Left kidney (tissue), 1 donor: ENCODE measurements at regions not wholly inside any gene's neighbourhood (a gene's known extent, or its start where the extent isn't known, plus 50 kb on each side); places are given as distances from the start of the nearest gene placed in this dataset.

Experiments
- DNase-seq: peaks from one replicate; pipeline ENCODE4 v3.0.0-alpha.2; 2013

DNA sequence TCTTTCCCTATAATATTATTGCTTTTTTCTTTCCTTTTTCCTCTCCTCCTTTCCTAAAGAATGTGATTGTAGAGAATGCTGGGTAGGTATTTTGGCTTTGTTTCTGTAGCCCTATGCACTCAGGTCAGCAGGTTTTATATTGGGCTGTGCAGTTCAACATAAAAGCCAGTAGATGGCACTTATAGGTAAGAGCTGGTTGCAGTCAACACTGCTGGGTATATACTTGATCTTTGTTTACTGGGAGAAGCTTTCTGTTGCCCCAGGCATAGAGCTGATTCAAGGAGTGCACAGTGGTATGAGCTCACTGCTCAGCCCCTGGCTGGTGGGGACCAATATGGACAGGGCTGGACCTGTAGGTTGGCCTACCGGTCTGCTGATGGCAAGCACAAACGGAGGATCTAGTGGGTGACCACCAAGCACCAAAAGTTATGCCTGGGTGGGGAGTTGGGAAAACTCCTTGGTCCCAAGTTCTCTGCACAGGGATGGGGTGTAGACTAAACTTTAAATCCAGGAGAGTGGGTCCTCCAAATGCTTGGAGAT is 378.9 kb downstream of the PMP22 start:
- DNase-seq, result no peak

DNA sequence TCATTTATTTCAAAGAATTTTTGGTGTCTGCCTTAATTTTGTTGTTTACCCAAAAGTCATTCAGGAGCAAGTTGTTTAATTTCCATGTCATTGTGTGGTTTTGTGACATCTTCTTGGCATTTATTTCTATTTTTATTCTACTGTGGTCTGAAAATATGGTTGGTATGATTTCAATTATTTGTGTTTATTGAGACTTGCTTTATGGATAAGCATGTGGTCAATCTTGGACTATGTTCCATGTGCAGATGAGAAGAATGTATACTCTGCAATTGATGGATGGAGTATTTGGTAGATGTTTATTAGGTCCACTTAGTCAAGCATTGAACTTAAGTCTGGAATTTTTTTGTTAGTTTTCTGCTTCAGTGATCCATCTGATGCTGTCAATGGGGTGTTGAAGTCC is 383.0 kb downstream of the PMP22 start:
- no peak for DNase-seq

DNA sequence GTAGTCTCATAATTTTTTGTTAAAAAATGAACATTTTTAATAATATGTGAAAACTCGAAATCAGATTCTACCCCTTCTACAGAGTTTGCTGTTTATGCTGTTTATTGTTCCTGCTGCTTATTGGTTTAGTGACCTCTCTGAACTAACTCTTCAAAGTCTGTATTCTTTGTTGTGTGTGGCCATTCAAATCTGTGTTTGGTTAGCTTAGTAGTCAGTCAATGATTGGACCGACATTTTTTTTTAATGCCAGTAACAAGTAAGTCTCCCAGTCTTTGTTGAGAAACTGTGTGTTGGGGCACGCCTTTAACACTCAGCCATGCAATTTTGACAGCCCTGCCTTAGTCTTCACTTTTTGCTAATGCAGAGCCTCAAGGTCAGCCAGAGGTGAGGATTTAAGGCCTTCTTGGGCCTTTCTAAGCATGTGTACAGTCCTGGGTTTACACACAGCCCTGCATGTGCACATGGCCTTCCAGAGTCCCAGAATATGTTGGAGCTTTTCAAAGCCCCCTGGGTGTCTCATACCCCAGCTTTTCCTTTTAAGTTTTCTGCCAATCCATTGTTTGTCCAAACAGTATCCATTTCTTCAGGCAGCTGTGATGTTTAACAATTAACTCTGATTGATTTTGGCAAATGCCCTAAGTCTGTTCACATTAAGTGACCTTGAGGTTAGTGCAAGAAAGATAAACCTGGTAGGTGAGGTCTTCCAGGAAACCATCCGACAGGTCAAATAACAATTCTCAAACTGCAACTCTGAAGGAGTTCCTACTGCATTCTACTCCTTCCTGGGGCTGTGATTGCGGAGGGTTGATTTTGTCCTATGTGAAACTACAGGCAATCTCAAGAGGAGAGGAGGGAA is 389.3 kb downstream of the PMP22 start:
- DNase-seq, result no peak

DNA sequence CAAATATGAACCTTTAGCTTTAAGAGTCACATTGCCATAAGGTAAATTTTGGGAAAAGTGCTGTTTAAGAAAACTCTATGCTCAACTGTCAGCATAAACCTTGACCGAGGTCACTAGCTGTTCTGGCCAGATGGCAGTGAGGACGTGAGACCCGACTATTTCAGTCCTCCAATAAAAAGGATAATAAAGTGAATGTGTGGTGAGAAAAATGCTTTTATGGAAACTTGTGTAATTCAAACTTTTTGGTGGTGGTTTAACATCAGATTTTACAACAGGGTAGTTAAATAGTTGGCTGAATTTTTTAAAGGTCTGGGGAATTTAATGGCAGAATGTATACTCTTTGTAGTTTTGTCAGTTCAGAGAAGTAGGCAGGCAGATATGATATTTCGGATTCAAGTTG is 391.1 kb downstream of the PMP22 start:
- DNase-seq, result no peak

DNA sequence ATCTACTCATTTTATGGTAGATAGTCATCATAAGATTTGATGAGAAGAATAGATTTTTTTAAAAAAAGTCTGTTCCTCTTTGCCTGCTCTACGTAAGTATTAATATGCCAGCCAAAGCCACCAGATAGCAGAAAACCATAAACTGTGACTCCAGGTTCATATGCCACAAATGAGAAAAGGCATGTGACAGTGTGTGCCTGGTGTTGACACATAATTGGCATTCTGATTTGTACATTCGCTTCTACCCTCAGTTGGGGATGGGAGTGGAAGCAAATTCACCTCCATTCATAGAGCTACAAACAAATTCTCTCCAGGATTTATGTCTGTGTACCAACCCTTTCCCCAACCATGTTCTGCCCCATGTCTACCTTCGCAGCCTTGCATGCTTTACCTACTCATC is 391.6 kb downstream of the PMP22 start:
- no peak for DNase-seq

DNA sequence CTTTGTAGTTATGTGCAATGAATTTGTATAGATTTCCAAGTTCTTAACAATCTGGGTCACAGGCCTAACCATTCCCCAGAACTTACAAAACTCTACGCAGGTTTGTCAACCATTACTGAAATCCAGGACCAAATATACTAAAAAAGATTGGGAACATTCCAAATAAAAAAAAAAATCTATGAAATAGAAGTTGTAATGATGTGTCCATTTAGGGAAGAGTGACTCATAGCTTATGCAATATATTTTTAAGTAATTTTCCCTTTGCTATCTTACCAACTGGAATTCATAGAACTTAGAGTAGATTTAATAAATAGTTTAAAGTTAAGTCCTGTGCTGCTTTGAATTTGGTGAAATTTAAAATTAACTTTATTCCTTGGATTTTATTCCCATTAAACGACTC is 393.2 kb downstream of the PMP22 start:
- no peak for DNase-seq

DNA sequence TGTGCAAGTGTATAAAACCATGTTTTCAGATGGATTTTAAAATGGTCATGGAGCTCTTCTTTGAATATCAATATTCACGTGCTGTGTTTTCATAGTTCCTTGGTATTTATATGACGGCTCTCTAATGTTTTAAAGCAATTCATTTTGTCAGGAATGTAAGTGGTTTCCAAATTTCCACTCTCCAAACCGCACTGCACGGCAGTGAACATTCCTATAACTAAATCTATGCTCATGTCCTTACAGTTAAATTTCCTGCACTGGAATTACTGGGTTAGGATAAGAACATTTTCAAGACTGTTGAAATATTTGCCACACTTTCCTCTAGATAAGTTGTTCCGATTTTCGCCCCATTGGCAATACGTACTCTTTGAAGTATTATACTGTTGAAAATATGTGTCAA is 398.9 kb downstream of the PMP22 start:
- DNase-seq, result no peak

DNA sequence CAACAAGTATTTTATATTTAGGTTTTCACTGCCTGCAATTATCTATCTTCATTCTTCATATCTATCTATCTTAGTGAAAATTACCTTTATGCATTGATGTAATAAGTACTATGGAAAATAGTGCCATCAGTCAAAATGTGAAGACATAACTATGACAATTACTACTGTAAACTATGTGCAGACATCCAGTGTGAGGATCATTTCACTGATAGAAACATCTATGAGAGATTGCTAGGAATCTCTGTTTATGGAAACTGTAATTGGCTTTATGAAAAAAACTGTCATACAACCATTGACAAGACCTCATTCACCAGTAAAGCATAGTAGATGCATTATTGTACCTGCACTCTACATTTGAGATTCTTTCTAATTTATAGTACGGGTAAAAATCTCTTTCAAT is 401.0 kb downstream of the PMP22 start:
- no peak for DNase-seq

DNA sequence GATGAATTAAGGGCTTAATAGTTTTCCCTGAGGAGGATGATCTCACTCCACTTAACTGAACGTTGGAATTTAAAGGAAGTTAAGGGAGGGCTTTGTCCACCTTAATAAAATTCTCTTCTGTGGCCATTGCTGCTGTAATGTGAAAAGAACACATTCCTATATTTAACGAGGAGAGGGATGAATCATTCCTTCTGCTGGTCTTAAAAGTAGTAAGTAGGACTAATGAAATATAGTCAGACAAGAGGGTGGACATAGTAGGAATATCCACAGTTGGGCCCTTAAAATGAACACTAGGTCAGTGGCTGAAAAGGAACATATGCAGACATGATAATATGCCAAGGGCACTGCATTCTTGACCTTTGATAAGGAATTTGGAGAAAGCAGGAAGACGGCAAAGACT is 405.6 kb downstream of the PMP22 start:
- DNase-seq, result no peak

DNA sequence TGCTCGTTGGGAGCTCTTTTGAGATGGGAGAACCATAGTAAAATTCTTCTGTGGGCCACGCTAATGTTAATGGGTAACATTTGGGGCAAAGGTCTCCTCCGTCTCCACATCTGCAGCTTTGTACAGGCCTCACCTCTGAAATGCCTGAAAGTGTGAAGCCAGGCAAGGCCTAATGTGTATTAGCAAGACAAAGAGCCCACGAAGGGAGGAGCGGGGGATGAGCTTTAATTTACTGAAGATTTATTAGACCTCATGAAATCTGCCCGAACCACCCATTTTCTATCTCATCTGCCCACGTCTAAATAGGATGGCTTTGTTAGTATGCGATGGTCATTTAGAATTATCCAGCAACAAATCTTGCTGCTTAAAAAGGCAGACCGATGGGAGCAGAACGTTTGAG is 408.9 kb downstream of the PMP22 start:
- DNase-seq, result peak; percentile 61

DNA sequence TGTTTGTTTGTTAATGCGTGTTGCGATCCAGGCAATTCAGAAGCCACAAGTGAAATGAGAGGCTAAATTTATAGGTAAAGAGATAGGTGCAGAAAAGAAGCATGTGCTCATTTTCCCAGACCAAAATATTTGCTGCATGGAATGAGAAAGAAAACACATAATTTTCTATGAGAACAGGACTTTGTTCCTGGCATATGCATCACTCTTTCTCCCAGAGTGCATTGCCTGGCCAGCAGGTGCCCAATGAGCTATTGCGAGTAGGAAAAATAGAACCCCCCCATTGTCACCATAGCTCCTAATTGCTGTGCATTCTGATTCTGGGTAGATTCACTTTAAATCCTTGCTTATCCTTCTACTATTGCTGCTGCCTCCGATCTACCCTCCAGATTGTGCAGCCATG is 410.4 kb downstream of the PMP22 start:
- DNase-seq, result no peak

DNA sequence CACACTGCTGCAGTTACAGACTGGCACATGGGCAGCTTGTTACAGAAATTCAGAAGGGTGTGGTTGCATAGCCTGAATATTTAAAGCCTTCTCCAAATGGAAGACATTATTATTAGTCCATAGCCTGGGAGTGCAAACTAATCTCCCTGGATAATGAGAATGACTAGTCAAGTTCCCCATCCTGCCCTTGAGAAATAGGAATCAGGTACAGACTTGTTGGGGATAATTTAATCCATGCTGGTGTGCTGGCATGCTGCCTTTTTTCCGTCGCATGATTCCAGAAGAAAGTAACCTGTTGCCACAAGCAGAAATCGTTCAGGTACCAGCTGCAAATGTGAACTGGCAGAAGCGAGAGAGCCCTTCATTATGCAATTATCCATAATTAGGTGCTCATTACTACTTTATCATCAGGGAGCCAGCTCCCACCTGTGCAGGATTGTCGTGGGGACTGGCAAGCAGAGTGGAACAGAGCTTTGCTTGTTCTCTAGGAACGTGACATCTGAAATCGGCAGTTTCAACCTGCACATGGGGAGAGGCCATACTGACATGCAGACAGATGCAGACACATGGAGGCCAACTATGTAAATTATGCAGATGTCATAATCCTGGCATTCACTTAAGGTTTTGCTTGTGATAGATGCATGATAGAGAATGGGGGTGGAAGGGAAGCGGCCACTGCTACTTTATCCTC is 419.4 kb downstream of the PMP22 start:
- DNase-seq, result no peak

DNA sequence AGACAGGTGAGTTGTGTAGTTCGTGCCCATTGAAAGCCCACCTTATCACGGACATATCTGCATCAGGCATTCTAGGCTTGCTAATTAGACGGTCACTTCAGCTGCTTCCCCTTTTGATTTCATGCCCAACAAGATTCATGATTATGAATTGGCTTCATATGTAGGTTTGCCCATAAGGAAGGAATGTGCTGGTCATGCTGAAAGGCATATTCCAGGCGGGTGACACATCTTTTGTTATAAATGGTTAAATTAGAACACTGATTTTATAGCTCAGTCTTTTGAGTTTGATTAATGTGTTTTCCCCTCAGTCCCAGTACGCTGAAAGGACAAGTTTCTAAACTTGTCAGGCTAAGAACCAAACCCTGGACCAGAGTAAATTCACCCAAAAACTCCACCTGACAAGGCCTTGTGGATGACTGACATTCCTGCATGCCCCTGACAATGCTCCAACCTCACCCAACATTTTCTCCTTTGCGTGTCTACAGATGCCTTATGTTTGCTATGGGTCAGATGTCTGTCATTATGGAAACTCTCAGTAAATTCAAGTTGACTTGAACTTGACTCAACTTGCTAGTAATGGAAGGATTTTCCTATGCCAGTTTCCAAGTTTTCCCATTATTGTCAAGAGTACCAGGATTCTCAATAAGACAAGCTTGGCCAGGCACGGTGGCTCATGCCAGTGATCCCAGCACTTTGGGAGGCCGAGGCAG is 421.9 kb downstream of the PMP22 start:
- DNase-seq, result no peak

DNA sequence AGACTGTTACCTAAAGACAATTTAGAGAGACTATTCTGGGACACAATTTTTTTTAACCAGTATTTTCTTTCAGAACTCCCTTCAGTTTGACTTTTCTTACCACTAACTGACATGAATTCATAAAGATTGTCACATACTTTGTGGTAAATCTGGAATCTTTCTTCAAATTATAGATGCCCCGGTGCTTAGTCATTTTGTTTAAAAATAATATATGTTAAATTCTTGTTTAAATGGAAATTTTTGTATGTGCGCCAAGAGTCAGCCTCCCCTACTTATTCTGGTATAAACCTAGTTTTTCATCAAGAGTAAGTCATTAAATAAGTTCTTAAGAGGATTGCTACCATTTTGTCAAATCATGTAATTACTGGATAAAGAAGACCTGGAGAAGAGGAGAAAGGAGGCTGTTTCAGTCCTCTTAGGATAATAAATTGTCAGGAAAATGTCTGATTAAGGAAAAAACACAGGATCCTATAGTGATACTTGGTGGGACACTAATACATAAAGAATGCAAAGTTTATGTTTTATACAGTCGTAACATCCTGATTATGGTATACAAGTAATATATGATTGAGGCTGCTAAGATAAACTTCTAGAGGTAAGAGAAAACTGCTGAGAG is 424.4 kb downstream of the PMP22 start:
- DNase-seq, result no peak

DNA sequence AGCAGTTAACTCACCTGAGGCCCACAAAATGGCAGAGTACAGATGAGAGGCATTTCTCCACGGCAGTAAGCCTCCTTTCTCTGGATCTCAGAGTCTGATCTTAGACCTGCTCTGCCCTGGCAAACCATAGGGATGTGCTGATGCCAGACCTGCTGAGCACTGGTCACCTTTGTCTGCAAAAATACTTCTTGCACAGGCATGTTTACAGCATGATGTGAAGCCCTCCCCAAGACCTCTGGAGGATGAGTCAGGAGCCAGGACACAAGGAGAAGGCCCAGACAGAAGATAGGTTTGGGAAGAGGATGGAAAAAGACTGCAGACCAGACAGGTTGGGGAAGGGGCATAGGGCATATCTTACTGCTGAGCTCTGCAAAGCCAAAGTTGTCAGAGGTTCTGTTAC is 426.6 kb downstream of the PMP22 start:
- DNase-seq, result no peak

DNA sequence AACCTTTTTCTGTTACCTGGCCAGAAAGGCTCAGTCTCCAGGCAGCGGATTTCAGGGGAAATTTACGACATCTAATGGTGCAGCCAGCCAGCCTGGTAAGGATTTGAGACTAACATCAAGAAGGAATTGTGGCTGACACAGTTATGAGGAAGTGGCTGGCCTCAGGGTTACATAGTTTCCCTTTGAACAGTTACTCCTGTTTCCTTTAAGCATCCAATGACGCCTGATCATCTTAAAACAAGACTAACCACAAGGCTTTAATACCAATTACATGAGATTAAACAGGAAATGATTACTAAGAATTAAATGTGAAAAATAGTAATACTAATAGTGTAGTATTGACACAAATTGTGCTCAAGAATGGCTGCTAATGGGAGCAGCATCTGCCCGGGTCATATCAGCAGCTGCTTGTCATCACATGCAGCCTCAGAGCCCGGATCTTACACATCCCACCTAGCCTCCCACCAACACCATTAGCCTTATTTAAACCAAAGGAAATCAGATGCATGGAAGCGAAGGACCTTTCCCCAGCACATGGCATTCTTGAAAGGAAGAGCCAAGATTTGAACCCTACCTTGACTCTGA is 431.8 kb downstream of the PMP22 start:
- DNase-seq, result no peak

DNA sequence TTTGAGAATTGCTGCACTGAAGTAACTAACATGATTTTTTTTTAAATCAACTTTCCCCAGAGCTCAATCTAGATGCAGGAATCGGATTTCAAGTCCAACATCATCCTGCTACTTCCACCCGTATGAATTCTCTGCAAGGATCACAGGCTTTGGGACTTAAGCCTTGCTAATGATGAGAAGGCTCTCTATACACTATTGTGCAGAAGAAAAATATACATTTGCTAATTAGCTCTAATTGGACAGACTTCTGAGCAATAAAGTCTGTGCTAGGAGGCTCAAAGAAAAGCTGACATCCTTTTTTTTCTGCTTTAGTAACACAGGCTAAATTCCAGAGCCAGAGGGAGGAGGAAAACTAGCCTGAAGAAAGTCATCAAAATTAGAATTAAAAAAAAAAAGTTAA is 433.6 kb downstream of the PMP22 start:
- no peak for DNase-seq

DNA sequence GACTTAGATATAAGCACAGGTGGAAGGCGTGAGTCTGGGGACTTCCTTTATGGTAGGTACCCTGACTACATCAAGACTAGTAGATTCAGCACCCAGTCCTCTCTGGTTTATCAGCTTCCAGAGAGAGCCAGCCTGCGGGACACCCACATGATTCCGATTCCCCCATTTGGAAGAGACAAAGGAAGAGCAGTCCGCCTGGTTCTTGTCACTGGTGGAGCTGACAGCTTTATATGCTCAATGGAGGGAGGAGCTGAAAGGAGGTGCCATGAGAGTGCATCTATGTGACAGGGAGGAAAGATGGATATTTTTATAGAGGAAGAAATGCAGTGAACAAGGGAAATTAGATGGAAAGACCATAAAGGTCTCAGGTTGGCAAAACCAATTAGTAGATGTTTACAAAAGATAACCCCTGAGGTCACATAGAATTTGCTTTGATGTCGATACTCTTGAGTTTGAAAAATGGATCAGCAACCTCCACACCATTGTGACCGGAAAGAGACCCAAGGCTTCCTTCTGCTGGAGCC is 437.7 kb downstream of the PMP22 start:
- peak; percentile 80 for DNase-seq

DNA sequence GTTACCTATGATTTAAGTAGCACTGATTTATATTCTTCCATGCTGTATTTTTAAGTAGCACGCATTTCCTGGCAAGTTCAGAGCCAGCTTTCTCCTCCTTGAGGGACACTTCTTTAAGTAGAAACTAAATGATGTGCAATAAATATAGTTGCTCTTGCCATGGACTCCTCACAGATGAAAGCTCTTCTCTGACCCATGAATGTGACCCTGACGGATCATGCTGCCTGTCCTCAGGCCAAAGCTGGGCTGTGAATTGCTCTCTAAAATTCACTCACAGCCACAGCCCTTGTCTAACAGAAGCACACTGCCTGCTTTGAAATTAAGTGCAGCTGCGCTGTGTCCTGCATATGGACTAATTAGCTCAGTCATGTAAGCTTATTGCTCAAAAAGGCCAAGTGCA is 438.8 kb downstream of the PMP22 start:
- peak; percentile 78 for DNase-seq

DNA sequence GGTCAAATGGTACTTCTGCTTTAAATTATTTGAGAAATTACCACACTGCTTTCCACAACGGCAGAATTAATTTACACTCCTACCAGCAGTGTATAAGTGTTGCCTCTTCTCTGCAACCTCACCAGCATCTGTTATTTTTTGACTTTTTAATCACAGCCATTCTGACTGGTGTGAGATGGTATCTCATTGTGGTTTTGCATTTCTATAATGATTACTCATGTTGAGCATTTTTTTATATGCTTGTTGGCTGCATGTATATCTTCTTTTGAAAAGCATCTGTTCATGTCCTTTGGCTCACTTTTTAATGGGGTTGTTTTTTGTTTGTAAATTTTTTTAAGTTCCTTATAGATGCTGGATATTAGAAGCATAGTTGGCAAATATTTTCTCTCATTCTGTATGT is 446.7 kb downstream of the PMP22 start:
- no peak for DNase-seq

DNA sequence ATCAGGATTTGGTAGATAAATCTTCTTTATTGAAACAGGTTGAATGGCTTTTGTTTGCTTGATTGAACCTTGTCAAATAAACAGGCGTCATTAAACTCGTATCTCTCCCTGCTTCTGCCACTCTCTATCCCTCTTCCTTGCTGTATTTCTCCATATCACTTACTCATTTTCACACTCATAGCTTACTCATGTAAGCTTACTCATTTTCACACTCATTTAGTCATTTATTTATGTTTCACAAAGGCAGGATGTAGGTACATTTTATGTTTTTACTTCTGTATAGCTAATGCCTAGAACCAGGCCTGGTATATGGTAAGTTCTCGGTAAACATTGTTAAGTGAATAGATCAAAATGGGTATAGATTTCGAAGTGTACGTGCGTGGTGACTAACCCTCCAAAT is 450.0 kb downstream of the PMP22 start:
- no peak for DNase-seq
